SIG-M5 treated with dmso at 0.1 percent for 504 hours (cell line): ENCODE measurements at regions not wholly inside any gene's neighbourhood (a gene's known extent, or its start where the extent isn't known, plus 50 kb on each side); places are given as distances from the start of the nearest gene placed in this dataset.

Experiments
- DNase-seq: peaks from one replicate; lab custom pipeline; 2025; ENCODE audit not compliant: unreplicated experiment; lab: John Stamatoyannopoulos, UW

DNA sequence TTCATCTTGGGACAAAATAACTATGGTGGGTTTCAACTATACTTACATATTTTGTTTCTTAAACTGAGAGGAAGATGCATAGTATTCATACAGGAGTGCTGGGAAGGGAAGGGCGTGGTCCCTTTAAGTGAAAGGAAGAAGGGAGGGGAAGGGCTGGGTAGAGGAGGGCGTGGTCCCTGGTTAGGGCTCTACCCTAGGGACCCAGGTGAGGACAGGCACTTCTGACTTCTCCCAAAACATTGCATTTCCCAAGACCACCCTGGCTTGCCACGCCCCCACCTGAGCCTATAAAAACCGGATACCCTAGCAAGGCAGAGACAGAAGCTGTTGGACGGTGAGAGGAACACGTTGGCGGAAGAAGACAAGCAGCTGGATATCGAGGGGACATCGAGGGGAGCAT, 157.6 kb upstream of the PLXNA4 start:
- no peak for DNase-seq

- DNase-seq: no peak
Observed at GRCh38 chr7:132732321-132732865, 156.1 kb upstream of the PLXNA4 start.

DNA sequence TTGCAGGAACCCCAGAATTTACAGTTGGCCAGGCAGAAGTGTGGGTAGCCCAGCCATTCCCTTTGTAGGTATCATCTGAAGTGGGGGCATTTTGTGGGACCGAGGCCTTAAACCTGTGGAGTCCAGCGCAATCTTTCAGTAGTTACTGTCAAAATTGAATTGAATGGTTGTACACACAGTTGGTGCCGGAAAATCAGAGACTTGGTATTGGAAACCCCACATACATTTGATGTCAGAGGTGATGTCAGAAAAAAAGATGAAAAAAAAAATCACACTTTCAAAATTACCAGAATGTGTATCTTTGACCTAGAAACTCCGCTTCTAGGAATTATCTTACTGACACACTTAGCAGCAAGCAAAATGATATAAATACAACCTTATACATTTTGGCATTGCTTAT, 153.8 kb upstream of the PLXNA4 start:
- no peak for DNase-seq

GRCh38 chr7:132723506-132724081, 147.3 kb upstream of the PLXNA4 start:
- no peak for DNase-seq

- no peak for DNase-seq
Observed at GRCh38 chr7:132720835-132721234, 144.6 kb upstream of the PLXNA4 start.

- DNase-seq: no peak
Observed at GRCh38 chr7:132713893-132714292, 137.6 kb upstream of the PLXNA4 start.

- DNase-seq: peak; percentile 5
Observed at GRCh38 chr7:132709971-132710567, 133.8 kb upstream of the PLXNA4 start.

DNA sequence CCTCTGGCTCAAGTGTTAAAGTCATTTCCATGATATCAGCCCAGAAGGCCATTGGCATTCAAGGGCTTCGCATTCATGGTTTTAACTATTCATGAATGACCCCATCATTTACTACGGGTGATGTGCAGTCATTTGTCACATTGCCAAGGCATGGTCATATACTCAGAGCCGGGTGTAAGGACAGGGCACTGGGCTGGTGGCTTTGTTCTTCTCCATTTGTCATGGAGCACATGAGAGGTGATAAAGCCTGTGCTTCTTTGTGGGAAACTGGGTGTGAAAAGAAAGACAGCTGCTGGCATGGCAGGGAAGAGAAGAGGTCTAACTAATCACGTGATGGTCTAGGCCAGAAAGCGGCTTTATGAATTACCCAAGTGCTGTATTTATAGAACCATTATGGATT, 132.2 kb upstream of the PLXNA4 start:
- DNase-seq: no peak

GRCh38 chr7:132705146-132705545, 128.9 kb upstream of the PLXNA4 start:
- no peak for DNase-seq

DNA sequence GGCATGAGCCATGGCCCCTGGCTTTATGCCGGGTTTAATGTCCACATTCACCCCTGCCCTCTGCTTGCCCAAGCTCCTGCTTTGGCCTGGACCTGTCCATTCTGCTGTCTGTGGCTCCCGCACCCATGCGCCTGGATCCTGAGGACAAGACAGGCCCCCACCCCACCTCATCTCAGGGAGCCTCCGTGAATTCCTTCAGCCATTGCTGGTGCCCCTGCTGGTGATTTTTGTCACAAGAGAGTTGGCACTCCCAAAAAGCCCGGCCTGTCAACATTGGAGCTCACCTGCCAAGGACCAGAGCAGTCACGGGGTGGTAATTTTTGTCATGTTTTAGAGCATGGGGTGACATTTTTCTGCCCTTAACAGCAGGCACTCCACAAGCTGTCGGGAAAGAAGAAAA, 127.5 kb upstream of the PLXNA4 start:
- DNase-seq: no peak

- DNase-seq: no peak
Observed at GRCh38 chr7:132697003-132697402, 120.7 kb upstream of the PLXNA4 start.

GRCh38 chr7:132696332-132696731, 120.1 kb upstream of the PLXNA4 start:
- no peak for DNase-seq

GRCh38 chr7:132691201-132691600, 114.9 kb upstream of the PLXNA4 start:
- DNase-seq: no peak

- DNase-seq: no peak
Observed at GRCh38 chr7:132690174-132690573, 113.9 kb upstream of the PLXNA4 start.

- DNase-seq: no peak
Observed at GRCh38 chr7:132687981-132688383, 111.7 kb upstream of the PLXNA4 start.

- no peak for DNase-seq
Observed at GRCh38 chr7:132687016-132687415, 110.7 kb upstream of the PLXNA4 start.

DNA sequence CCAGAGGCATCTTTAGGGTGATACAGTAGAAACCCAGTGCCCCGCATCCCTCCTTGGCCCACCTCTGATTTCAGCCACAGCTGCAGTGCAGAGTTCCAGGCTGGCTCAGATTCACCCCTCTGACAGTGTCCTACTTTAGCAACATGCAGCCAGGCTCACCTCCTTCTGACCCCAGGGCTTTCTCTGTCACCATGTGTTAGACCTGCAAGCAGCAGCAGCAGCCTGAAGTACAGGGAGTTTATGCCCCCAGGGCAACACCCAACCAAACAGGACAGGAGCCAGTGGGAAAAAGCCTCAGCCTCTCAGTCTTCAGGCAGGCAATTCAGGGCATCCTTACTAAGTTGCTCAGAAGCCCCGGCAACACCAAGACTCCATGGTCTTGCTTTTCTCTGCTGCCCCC, 109.0 kb upstream of the PLXNA4 start:
- no peak for DNase-seq

- DNase-seq: no peak
Observed at GRCh38 chr7:132683896-132684690, 107.8 kb upstream of the PLXNA4 start.

GRCh38 chr7:132681951-132682350, 105.7 kb upstream of the PLXNA4 start:
- no peak for DNase-seq

DNA sequence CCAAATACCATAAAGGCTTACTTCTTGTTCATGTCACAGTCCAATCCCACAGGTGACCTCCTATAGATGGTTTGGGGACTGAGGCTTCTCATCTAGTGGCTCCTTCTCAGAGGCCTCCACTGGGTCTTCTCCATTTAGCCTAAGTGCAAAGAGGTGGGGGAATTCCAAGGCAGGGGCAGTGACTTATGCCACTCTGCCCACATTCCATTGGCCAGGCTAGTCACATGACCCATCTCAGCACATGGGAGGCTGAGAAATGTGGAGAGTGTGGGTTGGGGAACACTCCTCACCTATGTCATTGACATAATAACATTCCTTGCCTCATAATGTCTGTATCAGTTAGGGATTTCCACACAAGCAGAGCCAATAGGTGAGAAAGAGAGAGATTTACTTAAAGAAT, 104.3 kb upstream of the PLXNA4 start:
- no peak for DNase-seq

GRCh38 chr7:132678656-132679055, 102.4 kb upstream of the PLXNA4 start:
- DNase-seq: no peak

DNA sequence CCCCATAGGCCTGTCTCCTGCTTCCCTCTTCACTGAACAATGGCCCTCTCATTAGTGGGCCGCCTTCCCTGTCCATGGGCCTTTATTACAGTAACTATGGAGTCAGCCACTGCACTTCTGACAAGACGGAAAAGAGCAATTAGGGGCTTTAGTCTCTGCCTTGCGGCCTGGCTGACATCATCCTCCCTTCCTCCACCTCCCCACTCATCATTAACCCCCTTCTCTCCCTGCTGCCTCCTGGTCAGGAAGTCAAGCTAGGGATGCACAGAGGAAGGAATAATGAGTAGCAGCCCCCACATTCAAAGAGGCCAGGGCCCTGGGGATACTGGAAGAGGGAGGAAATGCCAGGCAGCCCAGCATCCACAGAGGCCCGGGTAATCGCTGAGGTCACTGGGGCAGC, 101.6 kb upstream of the PLXNA4 start:
- no peak for DNase-seq
